GM12872 (cell line): ENCODE measurements at regions not wholly inside any gene's neighbourhood (a gene's known extent, or its start where the extent isn't known, plus 50 kb on each side); places are given as distances from the start of the nearest gene placed in this dataset.

Experiments
- TF ChIP-seq, protein P1 (sequence below): IDR thresholded peaks from 3 replicates; pipeline ENCODE4 v1.5.1; 2011; ENCODE audit warnings: low read depth, mild to moderate bottlenecking, low read length, moderate library complexity; ENCODE audit not compliant: insufficient read depth

DNA sequence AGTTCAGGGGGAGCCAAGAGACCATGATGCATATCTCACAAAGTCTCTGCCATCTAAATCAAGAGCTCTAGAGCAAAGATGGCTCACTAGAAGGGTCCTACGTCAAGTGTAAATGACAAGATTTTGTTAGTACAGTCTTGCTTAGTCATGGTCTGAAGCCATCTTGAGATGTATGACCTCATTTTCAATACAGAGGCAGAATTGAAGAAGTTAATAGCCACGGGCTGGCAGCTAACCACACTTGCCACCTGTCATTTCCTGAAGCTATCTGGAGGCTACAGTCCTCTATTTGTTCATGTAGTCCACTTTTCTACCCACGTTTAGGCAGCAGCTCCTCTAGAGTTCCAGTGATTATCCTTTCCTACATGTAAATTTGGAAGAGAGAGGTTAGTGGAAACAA is 231.7 kb upstream of the CDH12 start:
- TF ChIP-seq, protein P1, sequence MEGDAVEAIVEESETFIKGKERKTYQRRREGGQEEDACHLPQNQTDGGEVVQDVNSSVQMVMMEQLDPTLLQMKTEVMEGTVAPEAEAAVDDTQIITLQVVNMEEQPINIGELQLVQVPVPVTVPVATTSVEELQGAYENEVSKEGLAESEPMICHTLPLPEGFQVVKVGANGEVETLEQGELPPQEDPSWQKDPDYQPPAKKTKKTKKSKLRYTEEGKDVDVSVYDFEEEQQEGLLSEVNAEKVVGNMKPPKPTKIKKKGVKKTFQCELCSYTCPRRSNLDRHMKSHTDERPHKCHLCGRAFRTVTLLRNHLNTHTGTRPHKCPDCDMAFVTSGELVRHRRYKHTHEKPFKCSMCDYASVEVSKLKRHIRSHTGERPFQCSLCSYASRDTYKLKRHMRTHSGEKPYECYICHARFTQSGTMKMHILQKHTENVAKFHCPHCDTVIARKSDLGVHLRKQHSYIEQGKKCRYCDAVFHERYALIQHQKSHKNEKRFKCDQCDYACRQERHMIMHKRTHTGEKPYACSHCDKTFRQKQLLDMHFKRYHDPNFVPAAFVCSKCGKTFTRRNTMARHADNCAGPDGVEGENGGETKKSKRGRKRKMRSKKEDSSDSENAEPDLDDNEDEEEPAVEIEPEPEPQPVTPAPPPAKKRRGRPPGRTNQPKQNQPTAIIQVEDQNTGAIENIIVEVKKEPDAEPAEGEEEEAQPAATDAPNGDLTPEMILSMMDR: no peak

- TF ChIP-seq, protein P1: no peak
Observed at GRCh38 chr5:23072179-23072578, 219.0 kb upstream of the CDH12 start.

DNA sequence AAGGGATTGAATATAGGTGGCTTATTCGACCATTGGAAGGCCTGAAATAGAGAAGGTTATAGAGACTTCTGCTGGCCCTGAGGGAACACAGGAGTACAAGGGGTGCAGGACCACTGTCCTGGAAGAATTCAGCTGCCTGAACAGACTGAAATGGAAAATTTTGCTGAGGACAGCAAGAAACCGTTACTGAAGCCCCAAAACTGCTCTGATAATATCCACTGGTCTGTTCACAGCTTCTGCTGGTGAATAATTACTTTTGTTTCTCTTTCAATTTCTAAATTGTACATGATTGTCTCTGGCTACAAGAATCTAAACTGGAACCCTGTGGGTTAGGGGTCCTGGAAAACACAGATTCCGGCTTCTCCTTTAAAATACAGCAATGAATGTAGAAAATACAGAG is 218.5 kb upstream of the CDH12 start:
- TF ChIP-seq, protein P1: no peak

DNA sequence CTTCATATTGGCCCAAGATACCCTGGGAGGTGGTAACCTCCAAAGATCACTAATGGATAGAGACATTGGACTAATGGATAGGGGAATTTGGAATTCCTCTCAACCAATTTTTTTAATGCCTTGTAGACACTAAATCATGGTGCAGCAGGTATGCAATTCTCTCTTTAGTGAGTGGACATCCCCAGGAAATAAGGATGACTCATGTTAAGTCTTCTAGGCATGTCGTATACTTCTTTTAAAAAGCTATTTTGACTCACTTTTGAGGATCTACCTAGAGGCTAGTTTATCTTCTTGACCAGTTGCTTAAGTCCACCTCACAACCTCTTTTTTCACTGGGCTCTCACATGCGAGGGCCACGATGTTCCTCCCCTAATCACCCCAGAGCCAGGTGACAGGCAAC is 211.6 kb upstream of the CDH12 start:
- TF ChIP-seq, protein P1: no peak

GRCh38 chr5:23053846-23054245 is 200.7 kb upstream of the CDH12 start:
- TF ChIP-seq, protein P1: no peak

GRCh38 chr5:23042226-23042625 is 189.1 kb upstream of the CDH12 start:
- TF ChIP-seq, protein P1: no peak

DNA sequence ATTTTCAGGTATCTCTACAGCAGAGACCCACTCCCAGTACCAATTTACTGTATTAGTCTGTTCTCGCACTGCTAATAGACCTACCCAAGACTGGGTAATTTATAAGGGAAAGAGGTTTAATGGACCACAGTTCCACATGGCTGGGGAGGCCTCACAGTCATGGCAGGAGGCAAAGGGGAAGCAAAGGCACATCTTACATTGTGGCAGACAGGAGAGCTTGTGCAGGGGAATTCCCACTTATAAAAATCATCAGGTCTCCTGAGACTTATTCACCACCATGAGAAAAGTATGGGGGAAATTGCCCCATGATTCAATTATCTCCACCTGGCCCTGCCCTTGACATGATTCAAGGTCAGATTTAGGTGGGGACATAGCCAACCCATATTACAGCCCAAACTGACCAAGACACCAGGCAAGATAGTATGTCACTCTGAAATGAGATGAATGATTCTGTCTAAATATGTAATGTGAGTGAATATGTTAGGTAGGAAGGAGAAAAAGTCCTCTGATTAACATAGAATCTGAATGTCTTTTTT is 182.5 kb upstream of the CDH12 start:
- TF ChIP-seq, protein P1: no peak
